ENCODE measurements at regions not wholly inside any gene's neighbourhood (a gene's known extent, or its start where the extent isn't known, plus 50 kb on each side); places are given as distances from the start of the nearest gene placed in this dataset.
"Not testable (repeated sequence)": the region's sequence is repeated elsewhere in the genome, so short reads cannot be mapped to it uniquely, and the experiment has no call there.

DNA sequence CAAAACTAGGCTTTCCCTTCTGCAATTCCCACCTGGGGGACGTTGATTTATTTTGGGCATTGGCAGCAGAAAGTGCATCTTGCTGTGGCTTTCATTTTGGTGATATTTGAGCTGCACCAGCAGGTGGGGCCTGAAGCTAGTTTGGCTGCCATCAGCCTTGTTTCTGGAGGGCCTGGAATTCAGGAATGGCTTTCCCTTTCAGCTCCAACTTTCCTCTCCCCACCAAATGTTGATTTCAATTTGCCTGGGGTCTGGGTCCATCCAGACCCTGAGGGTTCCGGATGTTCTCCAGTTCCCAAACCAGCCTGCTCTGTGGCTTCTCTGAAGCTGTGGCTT, 640.4 kb downstream of the TYW1 start:
- no peak for ATAC-seq (ENCODE audit: insufficient number of reproducible peaks, low FRiP score, low read depth)
- Histone ChIP-seq H3K4me1 (ENCODE audit: control insufficient read depth in 1 of 2, low read depth in 2 of 2) (no peaks in the 10 kb centered on the region), H3K27me3 (replicated peaks; ENCODE audit: insufficient read depth) (no peaks in the 10 kb centered on the region), H3K27ac (no peak overlapping the region), H3K4me3 (no peak overlapping the region), H3K9me3 (no peaks in the 10 kb centered on the region), H3K36me3 (no peaks in the 10 kb centered on the region)
- DNase-seq (ENCODE audit: low spot score): no peak
- TF ChIP-seq, protein P1, sequence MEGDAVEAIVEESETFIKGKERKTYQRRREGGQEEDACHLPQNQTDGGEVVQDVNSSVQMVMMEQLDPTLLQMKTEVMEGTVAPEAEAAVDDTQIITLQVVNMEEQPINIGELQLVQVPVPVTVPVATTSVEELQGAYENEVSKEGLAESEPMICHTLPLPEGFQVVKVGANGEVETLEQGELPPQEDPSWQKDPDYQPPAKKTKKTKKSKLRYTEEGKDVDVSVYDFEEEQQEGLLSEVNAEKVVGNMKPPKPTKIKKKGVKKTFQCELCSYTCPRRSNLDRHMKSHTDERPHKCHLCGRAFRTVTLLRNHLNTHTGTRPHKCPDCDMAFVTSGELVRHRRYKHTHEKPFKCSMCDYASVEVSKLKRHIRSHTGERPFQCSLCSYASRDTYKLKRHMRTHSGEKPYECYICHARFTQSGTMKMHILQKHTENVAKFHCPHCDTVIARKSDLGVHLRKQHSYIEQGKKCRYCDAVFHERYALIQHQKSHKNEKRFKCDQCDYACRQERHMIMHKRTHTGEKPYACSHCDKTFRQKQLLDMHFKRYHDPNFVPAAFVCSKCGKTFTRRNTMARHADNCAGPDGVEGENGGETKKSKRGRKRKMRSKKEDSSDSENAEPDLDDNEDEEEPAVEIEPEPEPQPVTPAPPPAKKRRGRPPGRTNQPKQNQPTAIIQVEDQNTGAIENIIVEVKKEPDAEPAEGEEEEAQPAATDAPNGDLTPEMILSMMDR (IDR thresholded peaks at IDR 0.05): no peak

DNA sequence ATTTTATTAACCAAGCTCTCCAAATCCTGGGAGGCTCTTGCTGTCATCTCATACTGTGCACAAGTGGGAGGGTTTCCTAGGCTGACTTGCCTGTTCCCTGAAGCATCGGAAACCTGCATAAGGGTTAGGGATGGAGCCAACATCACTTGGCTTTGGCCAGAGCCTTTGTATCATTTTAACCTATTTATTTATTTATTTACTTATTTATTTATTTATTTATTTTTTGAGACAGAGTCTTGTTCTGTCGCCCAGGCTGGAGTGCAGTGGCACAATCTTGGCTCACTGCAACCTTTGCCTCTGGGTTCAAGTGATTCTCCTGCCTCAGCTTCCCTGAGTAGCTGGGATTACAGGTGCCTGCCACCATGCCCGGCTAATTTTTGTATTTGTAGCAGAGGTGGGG, 645.9 kb downstream of the TYW1 start:
- H3K27ac ChIP-seq; ATAC-seq (ENCODE audit: insufficient number of reproducible peaks, low FRiP score, low read depth); H3K4me1 ChIP-seq (ENCODE audit: control insufficient read depth in 1 of 2, low read depth in 2 of 2); H3K9me3 ChIP-seq; DNase-seq (ENCODE audit: low spot score); H3K27me3 ChIP-seq (replicated peaks; ENCODE audit: insufficient read depth); H3K36me3 ChIP-seq; H3K4me3 ChIP-seq: not testable (repeated sequence)

DNA sequence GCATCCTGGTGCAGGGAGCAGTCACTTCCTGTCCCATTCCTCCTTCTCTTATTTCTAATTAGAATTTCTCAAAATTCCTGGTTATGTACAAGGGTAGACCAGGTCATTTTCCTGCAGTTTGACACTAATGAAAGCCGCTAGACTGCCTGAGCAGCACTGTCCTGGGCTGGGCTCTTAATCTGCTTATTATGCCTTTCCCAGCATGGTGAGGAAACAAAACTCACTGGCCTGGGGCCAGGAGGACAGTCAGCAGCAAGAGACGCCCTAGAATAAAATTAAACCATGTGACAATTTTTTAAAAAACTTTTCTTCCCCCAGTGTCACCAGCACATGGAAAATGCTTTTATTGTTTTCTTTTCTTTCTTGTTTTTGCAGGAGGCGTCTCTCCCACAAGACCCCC, 647.5 kb downstream of the TYW1 start:
- no peaks in the 10 kb centered on the region for H3K4me1 ChIP-seq (ENCODE audit: control insufficient read depth in 1 of 2, low read depth in 2 of 2)
- no peaks in the 10 kb centered on the region for H3K9me3 ChIP-seq
- TF ChIP-seq, protein P1 (IDR thresholded peaks at IDR 0.05): no peak
- no peak for ATAC-seq (ENCODE audit: insufficient number of reproducible peaks, low FRiP score, low read depth)
- no peak for DNase-seq (ENCODE audit: low spot score)
- no peaks in the 10 kb centered on the region for H3K36me3 ChIP-seq
- no peak overlapping the region for H3K4me3 ChIP-seq
- H3K27ac ChIP-seq: no peak overlapping the region
- no peaks in the 10 kb centered on the region for H3K27me3 ChIP-seq (replicated peaks; ENCODE audit: insufficient read depth)

DNA sequence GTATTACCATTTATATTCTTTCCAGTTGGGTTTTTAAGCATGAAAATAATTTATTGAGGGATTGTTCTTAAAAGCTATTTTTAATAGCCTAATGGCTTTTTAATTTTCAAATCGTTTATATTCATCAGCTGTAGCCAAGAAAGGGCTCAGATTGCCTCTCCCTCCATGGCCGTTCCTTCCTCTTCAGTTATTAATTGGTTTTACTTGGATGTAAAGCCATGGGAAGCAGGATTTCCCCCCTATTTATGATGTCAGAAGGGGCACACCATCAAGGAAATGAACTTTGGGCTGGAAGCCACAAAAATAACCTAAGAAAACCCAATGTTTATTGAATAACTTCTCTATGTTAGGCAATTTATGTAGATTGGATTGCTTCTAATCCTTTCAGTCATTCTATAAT, 656.3 kb downstream of the TYW1 start:
- no peaks in the 10 kb centered on the region for H3K9me3 ChIP-seq
- no peaks in the 10 kb centered on the region for H3K27me3 ChIP-seq (replicated peaks; ENCODE audit: insufficient read depth)
- no peak overlapping the region for H3K4me3 ChIP-seq
- H3K36me3 ChIP-seq: no peaks in the 10 kb centered on the region
- H3K27ac ChIP-seq: no peak overlapping the region
- H3K4me1 ChIP-seq (ENCODE audit: control insufficient read depth in 1 of 2, low read depth in 2 of 2): no peaks in the 10 kb centered on the region
- DNase-seq (ENCODE audit: low spot score) (no peak), ATAC-seq (ENCODE audit: insufficient number of reproducible peaks, low FRiP score, low read depth) (no peak)
- TF ChIP-seq, protein P1 (IDR thresholded peaks at IDR 0.05): no peak

DNA sequence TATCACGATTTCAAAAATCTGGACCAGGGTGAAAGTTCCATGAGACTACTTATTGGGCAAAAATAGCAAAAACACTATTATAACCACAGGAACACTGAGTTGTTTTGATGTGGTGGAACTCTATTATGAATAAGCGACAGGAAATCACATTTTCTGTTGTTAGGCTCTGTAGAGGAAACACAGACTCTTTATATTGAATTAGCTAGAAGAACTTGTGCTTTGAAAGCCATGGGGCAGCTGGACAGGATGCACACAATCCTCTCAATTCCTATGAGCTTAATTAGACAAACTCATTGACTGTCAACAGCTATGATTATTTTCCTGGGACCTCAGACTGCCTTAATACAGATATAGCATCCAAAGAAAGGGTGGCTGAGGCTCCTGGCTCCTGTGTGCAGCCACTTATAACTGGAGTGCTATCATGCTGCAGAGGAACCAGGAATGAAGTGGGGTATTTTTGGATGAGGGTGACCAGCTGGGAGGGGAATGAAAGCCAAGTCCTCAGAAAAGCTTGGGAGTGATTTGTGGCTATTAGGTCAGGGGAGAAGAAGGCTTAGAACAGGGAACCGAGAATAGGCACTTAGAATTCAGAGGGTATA, 657.3 kb downstream of the TYW1 start:
- ATAC-seq (ENCODE audit: insufficient number of reproducible peaks, low FRiP score, low read depth) (no peak), DNase-seq (ENCODE audit: low spot score) (no peak)
- Histone ChIP-seq H3K27me3 (replicated peaks; ENCODE audit: insufficient read depth) (no peaks in the 10 kb centered on the region), H3K27ac (no peak overlapping the region), H3K9me3 (no peaks in the 10 kb centered on the region), H3K4me1 (ENCODE audit: control insufficient read depth in 1 of 2, low read depth in 2 of 2) (no peaks in the 10 kb centered on the region), H3K4me3 (no peak overlapping the region), H3K36me3 (no peaks in the 10 kb centered on the region)
- TF ChIP-seq, protein P1 (IDR thresholded peaks at IDR 0.05): no peak

DNA sequence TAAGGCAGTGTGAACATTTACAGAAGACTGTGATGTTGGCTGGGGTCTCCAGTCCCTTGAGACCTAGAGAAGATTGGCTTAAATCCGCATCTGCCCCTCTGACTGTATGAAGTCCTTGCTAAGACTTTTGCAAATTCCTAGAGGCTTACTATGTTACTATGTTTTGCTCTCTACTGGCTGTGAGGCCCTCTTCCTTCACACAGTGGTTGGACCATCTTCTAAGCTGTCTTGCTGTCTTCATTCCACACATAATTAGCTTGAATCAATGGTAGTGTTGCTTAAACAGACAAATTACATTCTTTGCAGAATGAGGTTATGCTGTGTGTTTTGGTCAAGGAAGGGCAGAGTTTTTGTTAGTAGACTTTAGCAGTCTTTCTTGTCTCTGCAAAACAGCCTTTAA, 658.0 kb downstream of the TYW1 start:
- ATAC-seq (ENCODE audit: insufficient number of reproducible peaks, low FRiP score, low read depth): no peak
- no peak for DNase-seq (ENCODE audit: low spot score)
- Histone ChIP-seq H3K36me3 (no peaks in the 10 kb centered on the region), H3K27ac (no peak overlapping the region), H3K4me3 (no peak overlapping the region), H3K9me3 (no peaks in the 10 kb centered on the region), H3K4me1 (ENCODE audit: control insufficient read depth in 1 of 2, low read depth in 2 of 2) (no peaks in the 10 kb centered on the region), H3K27me3 (replicated peaks; ENCODE audit: insufficient read depth) (no peaks in the 10 kb centered on the region)
- TF ChIP-seq, protein P1 (IDR thresholded peaks at IDR 0.05): no peak
